NCI-H1417 treated with DMSO at 0.1 percent for 48 hours (cell line): ENCODE measurements at regions not wholly inside any gene's neighbourhood (a gene's known extent, or its start where the extent isn't known, plus 50 kb on each side); places are given as distances from the start of the nearest gene placed in this dataset.

Source experiments
- DNase-seq: peaks from one replicate; lab custom pipeline; 2025; lab: John Stamatoyannopoulos, UW

DNA sequence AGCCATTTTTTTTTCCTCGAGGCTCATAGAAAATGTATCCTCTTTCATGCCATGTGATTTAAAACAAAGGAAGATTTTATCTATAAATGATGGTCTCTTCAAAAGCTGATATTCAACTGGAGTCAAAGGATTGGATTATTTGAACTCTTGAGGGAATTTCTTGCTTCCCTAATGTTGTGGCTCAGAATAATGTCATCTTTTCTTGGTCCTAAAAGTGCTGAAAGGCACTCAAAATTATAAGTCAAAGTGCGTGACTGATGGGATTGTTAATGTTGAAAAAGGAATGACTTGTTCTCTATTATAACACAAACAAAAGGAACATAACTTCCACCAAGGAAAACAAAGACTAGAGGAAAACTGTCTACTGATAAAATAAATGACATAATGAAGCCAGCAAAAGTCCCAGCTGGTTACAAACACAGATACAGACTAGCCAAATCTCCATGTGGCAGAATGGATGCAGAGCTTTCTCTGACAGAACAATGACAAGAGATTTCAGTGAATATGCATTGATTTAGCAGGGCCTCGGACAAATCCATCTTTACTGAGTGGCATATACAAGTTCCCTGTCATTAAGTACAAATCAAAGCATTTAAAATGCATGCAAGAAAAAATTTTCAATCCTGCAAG is 552.6 kb downstream of the GBA3 start:
- no peak for DNase-seq

DNA sequence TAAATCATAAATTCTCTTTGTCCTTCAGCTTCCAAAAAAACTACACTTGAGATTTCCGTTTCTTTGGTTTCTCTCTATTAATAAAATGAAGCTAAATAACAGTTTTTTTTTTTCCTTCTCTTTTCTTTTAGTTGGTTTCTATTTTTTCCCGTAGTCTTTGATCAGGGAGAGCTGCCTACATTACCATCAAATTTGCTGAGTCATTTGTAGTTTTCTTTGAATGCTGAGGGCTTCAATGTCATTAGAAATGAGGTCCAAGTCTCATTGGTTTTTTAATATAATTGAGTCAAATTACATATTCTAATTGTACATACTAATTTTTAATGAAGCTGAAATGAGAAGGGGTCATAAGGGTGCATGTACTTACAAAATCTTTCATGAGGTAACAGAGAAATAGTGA is 550.2 kb downstream of the GBA3 start:
- no peak for DNase-seq

DNA sequence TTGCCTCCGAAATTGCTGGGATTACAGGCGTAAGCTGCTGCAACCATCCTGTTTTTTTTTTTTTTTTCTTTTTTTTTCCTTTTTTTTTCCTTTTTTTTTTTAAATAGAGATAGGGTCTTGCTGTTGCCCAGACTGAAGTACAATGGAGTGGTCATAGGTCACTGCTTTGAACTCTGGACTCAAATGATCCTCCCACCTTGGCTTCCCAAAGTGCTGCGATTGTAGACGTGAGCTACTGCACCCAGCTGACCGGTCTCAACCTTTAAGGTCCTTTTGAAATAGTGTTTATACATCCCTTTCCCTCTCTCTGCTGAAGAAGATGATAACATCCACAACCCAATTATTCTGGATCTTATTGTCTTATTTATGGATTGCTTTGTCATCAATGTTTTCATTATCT is 548.7 kb downstream of the GBA3 start:
- DNase-seq, result no peak

DNA sequence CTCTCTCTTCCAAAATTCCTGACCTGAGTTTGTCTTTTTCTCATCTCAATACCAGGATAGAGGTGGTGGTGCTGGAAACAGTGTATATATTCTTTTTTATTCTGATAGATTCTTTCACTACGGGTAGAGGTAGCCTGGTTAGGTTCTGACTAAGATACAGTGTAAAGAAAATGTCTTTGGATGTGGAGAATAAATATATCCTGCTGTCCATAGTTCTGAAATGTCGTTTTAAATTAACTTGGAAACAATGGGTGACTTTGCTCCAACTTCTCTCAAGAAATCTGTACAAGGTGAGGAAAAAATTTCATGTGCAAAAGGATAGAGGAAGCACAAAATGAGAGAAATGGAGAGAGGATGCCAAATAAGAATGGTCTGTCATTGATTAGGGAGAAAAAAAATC is 546.1 kb downstream of the GBA3 start:
- no peak for DNase-seq

DNA sequence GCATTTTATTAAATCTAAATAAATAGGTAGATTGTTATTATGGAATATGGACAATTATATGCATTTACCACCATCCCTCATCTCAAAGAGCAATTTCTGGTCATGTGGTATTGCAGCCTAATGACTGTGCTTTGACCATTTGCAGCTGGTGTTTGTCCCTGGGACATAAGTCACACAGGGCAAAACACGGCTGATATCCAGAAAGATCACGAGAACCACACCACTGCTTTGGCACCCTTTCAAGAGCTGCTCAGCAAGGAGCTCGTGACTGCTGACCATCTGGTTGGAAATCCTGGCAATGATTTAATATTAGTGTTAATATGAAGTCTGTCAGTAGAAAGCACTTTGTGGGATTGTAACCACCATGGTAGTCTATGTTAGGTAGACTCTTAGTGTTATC is 545.0 kb downstream of the GBA3 start:
- no peak for DNase-seq

DNA sequence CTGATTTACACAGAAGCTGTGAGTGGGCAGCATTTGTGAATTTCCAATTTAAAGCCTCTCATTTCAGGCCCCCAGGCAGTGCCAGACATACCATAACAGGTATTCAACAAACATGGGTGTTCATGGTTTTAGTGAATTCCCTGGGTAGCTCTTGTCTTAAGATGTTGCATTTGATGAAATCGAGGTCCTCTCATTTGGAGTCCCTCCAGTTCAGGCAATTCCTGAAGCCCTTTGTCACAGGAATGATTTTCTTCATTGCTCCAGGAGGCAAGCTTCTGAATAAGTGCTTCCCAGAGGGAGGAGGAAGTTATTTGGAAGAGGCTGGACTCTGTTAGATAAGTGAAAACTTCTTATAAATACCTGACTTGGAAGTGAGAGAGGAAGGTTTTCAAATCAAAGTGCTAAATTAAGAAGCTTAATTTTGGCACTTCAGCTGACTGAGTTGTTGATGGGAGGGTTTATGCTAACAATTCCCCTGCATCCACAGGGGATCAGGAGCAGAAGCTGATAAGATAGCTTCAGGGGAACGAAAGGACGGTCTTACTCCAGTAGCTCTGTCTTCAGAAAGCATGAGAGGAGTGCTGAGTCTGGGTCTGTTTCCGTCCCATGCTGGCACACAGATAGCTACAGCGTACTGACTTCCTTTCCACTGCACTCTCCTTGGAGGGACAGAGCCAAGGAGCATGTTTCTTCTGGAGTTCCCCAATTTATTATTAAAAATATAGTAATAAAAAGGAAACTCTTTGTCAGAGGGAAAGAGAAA is 543.1 kb downstream of the GBA3 start:
- no peak for DNase-seq

DNA sequence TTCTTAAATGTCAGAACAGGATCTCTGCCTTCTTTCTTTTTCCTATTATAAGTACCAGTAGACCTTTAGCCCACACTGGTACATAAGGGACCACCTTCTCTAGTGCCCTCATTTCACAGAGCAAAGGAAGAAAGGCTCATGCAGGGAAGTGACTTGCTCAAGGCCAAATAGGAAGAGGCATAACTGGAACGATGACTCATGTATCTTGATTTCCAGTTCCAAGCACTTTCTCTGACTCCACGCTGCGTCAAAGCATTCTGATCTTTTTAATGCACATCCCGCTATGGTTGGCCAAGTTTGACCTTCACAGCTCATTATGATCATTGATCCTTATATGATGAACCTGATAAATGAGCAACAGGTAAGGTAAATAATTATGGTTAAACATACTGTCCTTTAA is 542.0 kb downstream of the GBA3 start:
- no peak for DNase-seq

DNA sequence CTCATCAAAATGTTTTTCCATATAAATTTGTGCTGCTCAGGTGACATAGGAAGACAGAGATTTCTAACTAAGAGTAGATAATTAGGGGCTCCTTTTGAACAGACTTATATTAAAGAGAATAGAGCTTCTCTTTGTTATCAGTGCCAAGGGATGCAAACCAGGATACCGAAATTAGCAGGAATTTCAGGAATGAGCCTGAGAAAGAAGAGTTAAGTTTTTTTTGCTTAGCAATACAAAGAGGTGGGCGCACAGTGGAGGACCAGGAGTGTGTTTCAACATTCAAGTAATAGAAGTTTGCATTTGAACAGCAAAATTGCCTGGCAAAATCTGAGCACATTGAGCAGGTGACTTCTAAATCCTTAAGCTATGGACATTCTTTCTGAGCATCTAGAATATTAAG is 541.3 kb downstream of the GBA3 start:
- DNase-seq, result no peak

DNA sequence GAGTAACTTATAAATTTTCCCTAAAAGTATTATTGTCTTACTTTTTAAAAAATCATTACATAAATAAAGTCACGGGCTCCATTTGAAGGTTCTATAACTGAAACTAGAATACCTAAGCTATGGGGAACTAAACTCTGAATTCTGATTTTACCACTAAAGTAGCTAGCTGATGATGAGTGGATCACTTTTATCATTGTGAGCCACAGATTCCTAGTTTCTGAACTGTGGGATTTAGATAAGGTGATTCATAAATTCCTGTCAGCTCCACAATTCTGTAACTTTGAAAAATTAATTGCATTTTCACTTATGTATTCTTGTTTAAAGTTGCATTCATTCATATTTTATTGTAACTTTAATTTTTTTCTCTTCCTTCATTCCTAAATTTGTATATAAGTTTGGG is 540.9 kb downstream of the GBA3 start:
- no peak for DNase-seq

DNA sequence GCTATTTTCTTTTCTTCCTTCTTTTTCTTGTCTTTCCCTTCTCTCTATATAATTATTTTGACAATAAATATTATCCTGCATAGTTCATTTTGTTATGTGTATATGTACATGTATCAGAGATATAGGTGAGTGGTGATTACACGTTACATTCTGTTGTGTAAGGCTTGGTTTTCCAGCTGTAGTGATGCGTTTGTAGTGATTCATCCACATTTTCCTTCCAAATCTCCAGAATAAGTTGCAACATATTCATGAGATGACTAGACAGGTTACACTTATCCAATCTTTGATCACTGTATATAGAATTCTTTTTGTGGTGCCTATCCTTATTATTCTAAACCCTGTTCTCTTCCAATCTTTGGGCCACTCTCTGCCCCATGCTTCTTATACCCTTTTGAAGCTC is 540.2 kb downstream of the GBA3 start:
- no peak for DNase-seq

DNA sequence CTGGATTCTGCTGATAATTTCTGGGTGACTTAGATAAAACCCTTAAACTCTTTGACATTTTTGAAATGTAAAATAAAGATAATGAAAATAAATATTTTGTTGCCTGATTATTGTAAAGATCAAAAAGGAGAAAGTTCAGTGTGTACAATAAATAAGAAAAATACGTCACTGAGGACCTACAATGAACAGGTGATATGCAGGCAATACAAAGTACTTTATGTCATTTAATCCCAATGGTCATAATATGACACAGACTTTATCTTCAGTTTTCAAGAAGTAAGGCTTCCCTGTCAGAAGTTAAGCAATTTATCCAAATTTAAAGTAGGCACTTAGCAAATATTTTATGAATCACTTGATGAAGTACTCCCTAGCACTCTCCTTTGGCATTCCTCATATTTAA is 532.8 kb downstream of the GBA3 start:
- DNase-seq, result no peak

DNA sequence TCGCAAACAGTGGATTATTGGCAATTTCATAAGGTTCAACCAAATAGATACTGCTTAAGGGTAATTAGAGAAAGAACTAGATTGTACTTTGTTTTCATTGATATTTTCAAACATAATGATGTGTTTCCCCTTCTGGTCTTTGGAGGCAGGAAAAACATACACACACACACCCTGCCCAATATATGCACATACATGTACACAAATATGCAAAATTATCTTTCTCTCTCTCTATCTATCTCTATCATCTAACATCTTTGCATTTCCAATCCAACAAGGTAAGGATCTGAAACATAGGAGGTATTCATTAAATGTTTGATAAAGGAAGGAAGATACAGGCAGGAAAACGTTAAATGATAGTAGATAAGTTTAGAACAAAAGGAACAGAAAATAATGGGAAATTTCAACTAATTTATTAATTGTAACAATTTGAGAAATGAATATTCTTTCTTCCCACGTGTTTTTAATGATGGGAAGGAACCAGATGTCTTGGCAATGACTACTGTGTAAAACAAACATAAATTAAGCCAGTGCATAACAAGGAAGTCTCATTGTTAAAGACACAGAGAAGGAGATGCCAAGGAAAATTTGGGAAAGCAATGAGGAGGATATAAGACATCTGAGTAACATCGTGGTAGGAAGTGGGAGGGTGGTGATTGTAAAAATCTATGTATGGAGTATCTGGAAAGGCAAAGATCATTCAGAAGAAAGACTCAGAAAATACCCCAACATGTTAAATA is 532.1 kb downstream of the GBA3 start:
- no peak for DNase-seq

DNA sequence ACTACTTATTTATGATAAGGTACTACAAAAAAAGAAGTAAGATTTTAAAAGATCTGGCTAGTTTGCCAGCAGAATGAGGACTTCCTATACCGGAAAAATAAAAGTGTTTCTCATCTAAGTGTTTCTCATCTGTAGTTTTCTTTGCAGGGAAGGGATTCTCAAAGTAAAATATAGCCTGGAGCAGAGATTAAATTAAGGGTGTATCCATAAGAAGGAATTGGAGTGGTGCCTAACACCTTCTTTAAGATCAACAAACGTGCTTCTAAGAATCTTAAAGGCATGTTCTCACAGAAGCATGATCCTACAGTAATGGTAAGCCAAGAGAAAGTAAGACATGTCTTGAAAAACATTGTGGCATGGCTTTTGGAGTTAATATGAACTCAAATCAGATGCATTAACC is 528.2 kb downstream of the GBA3 start:
- DNase-seq, result no peak

DNA sequence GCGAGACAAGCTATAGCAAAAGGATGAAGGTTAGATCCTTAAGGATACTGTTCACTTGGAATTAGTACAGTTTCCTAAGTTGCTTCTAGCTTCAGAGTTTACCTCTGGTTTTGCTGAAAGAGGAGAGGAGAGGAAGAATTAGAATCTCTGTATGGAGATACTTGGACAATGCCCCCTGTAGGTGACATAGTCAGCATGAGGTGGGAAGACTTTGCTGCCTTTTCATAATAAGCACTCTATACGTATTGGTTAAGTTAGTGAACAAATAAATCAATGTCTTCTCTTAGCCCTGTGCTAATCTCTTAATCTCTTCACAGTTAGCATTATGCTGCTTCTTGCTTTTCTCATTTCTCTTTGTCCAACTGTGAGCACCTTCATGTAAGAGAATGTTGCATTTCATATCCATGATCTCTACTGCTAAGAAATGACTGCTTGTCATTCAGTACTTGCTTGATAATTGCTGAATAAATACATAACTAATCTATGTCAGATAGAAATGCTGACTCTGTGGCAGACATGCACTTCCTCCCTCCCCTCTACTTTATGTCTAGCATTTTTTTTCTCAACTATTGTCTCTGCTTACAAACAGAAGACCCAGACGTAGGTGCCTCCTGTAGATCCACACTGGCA is 527.2 kb downstream of the GBA3 start:
- DNase-seq, result no peak

DNA sequence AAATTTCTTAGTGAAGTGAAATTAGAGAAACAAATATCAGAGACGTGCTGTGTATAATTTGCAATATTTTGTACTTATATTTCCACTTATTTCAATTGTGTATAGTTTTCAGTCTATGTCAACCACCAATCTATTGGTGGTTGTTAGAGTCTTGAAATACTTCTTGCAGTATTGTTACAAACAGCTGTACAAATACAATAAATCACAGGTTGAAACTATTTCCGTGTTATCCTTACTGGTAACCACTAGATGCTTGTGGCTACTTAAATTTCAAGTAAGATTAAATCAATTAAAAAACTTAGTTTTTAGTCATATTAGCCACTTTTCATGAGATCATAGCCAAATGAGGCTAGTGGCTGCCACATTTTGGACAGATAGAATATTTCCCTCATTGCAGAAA is 520.5 kb downstream of the GBA3 start:
- no peak for DNase-seq

DNA sequence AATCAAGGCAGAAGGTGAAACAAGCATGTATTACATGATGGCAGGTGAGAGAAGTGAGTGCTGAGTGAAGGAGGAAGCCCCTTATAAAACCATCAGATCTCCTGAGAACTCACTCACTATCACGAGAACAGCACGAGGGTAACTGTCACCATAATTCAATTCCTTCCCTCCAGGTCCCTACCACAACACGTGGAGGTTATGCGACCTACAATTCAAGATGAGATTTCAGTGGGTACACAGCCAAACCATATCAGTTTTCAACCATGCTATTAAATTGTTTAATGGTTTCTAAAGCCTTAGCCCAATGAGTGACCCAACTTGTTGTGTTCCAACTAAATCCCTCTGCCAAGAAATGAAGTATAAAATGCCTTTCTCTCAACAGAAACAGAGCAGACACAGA is 519.8 kb downstream of the GBA3 start:
- DNase-seq, result no peak

DNA sequence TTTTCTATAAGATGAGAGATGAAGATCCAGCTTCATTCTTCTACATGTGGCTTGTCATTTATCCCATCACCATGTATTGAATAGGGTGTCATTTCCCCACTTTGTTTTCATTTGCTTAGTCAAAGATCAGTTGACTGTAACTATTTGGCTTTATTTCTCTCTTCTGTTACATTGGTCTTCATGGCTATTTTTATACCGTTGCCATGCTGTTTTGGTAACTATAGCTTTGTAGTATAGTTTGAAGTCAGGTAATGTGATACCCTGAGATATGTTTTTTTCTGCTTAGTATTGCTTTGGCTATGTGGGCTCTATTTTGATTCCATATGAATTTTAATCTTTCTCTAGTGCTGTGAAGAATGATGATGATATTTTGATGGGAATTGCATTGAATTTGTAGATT is 514.3 kb downstream of the GBA3 start:
- no peak for DNase-seq

DNA sequence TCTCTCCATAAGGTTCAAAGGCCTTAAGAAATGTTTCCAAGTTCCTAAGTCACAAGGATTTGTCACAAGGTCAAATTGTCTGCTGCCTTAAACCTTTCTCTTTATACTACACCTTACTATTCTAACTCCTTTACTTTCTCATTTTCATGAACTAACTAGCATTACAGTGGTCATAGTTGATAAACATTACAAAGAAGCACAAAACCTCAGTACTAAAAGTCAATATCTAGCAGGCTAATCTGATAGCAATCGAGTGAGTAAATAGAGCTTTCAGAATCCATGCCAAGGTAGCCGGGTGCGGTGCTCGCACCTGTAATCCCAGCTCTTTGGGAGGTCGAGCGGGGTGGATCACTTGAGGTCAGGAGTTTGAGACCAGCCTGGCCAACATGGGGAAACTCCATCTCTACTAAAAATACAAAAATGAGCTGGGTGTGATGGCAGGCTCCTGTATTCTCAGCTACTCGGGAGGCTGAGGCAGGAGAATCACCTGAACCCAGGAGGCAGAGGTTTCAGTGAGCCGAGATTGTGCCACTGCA is 510.0 kb downstream of the GBA3 start:
- DNase-seq, result no peak

DNA sequence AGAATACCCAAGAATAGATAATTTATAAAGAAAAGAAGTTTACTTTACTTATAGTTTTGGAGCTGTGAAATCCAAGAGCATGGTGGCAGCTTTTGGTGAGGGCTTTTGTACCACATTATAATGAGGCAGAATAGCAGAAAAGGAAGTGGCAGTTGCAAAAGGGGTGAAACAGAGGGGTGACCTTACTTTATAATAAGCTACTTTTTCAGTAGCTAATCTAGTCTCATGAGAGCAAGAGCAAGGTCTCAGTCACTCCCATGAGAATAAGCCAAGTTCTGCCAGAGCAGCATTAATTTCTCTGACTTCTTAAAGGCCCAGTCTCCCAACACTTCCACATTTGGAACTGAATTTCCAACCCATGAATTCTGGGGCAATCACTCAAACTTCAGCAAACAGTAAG is 502.0 kb downstream of the GBA3 start:
- no peak for DNase-seq

DNA sequence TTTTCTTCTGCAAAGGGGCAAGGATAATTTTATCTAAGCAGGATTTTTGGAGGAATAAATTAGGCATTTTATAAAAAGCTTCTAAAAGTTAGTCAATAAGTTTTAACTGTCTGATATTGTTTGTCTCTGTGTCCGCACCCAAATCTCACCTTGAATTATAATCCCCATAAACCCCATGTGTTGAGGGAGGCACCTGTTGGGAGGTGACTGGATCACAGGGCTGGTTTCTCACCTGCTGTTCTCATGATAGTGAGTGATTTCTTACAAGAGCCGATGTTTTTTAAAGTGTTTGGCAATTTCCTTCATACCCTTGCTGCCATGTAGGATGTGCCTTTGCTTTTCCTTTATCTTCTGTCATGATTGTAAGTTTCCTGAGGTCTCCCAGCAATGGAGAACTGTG is 481.4 kb downstream of the GBA3 start:
- no peak for DNase-seq

DNA sequence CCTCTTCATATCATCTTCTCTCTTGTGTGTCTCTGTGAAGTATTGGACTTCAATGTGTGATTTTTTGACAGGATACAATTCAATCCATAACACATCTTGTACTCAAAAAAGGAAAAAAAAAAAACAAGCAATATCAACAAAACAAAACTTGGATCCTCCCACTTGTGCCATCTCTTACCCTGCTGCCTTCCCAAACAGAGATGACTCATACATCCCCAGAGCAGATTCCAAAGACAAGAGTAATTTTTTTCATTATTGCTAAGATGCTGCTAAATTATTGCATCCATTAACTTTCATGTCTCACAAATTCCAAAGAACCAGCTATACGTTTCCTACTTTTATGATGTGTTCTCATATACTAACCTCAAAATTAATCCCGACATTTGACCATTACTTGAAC is 479.2 kb downstream of the GBA3 start:
- no peak for DNase-seq

DNA sequence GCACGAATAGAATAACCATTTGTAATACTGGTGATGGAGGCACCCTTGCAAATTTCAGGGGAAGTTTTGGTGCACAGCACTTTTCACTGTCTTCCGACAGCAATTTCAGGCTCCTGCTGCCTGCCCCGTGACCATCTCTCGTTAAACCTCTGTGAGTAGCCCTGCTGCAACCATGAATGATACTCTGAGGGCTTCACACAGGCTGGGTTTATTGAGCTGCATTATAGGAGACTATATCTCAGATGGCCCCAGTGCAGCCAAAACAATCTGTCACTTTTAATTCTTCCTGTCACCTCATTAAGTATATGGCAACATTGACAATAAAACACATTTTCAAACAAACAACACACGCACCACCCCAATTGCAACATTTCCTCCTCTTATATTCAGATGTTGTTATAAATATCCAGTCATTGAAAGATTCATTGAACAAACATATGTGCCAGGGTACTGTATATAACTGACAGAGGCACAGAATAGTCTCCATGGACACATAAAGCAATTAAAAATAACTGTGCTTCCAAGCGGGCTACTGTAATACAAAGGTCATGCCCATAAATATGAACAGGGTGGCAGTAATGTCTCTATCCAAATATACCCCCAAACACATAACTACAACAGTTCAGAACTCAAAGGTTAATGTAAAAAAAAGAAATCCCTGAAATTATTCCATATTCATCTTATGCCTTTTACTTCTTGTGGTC is 477.0 kb downstream of the GBA3 start:
- DNase-seq, result no peak
